ENCODE measurements at regions not wholly inside any gene's neighbourhood (a gene's known extent, or its start where the extent isn't known, plus 50 kb on each side); places are given as distances from the start of the nearest gene placed in this dataset.

DNA sequence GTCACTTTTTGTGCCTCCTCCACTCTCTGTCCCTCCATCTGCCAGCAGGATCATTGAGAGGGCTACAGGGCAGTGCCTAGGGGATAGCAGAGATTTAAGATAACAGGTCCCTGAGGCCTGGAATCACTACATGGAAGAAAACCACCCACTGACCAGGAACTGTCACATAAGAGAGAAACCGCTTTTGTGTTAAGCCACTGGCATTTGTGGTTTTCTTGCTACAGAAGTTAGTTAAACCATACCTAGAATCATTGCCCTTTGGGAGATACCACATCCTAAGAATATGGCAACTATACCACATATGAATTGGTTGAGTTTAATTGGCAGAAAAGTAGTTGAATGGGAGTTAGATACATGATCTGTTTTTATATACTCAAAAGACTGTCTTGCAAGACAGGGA is 112.8 kb upstream of the LPP start:
- H3K23ac ChIP-seq (ENCODE audit: low read depth, low read length), result no peak overlapping the region
- no peak overlapping the region for H2AFZ ChIP-seq (replicated peaks; ENCODE audit: low read length, poor library complexity)
- H3K9ac ChIP-seq (ENCODE audit: low read depth, low read length), result no peak overlapping the region
- no peak overlapping the region for H4K8ac ChIP-seq (ENCODE audit: low read depth in 2 of 2, low read length in 2 of 2)
- 0 out of 2 replicates have a peak, but pooled peaks cover 6% of the 10 kb centered on the region for H3K9me1 ChIP-seq (ENCODE audit: insufficient read depth, low read length)
- H2AK9ac ChIP-seq (replicated peaks; ENCODE audit: low read depth, low read length, poor library complexity), result no peak overlapping the region
- H3K4me3 ChIP-seq (ENCODE audit: insufficient read depth, low read depth, low read length), result no peak overlapping the region
- no peak for ATAC-seq (ENCODE audit: low read depth)
- H3K4me1 ChIP-seq (ENCODE audit: control insufficient read depth, insufficient read depth, low read length), result peaks cover 3% of the 10 kb centered on the region; the same call in 1 of the 2 replicates
- no peak overlapping the region for H2AK5ac ChIP-seq (ENCODE audit: low read depth, low read length)
- H3K9me3 ChIP-seq (ENCODE audit: control insufficient read depth, insufficient read depth, low read length), result no peaks in the 10 kb centered on the region
- no peak overlapping the region for H3K14ac ChIP-seq (replicated peaks; ENCODE audit: low read depth, low read length)
- H3K27me3 ChIP-seq (ENCODE audit: control insufficient read depth, insufficient read depth, low read length), result peaks cover 5% of the 10 kb centered on the region
- ChIA-PET CTCF (no interaction called here), POLR2A (ENCODE audit: unreplicated experiment) (no interaction called here)
- dilution Hi-C loops (cut with HindIII; ENCODE audit: low sequenced_read_pairs, unreplicated experiment) (no loop called here), intact Hi-C loops (cut with micrococcal nuclease) (no loop called here), in situ Hi-C loops (cut with MboI; ENCODE audit: low sequenced_read_pairs) (loop anchor here (25.0 kb wide), 1 partner anchor 921 kb away; no protein-coding TSS in a partner anchor)
- BruUV-seq (replicated peaks), result no TSS peak
- H2BK15ac ChIP-seq (ENCODE audit: low read depth, low read length), result no peak overlapping the region
- no peak overlapping the region for H3K4me2 ChIP-seq (ENCODE audit: low read depth, low read length)
- no peak overlapping the region for H3K18ac ChIP-seq (ENCODE audit: low read depth, low read length)
- WGBS, 2 experiments (ENCODE audit: extremely low coverage in 2 of 2, insufficient read length in 1 of 2), result no CpG with 5 or more reads among the region's 1 CpG
- no peak overlapping the region for H3K27ac ChIP-seq (ENCODE audit: insufficient read depth, low read length)
- no peaks in the 10 kb centered on the region for H4K20me1 ChIP-seq (ENCODE audit: insufficient read depth, low read length)
- no peaks in the 10 kb centered on the region for H3K36me3 ChIP-seq (ENCODE audit: control insufficient read depth, insufficient read depth, low read length)
- no peak overlapping the region for H2BK120ac ChIP-seq (ENCODE audit: low read depth, low read length)
- H4K5ac ChIP-seq (ENCODE audit: low read depth, low read length), result no peak overlapping the region
- no peak for TF ChIP-seq MAFK (IDR thresholded peaks at IDR 0.05; ENCODE audit: low read depth, low read length)
- no peak overlapping the region for H2BK20ac ChIP-seq (ENCODE audit: low read depth, low read length)
- H3K79me1 ChIP-seq (ENCODE audit: low read depth in 1 of 2, low read length in 2 of 2), result no peaks in the 10 kb centered on the region
- H3K56ac ChIP-seq (ENCODE audit: extremely low read depth, insufficient read depth, low read length), result no peak overlapping the region
- H2BK5ac ChIP-seq (ENCODE audit: low read depth, low read length, poor library complexity, severe bottlenecking), result no peak overlapping the region
- H3K4ac ChIP-seq (ENCODE audit: low read depth, low read length), result no peak overlapping the region
- no peak overlapping the region for H4K91ac ChIP-seq (ENCODE audit: insufficient read depth, low read depth, low read length)
- no peak for DNase-seq

All from IMR-90 (cell line).